Endodermal cell (in vitro differentiated cells): ENCODE measurements at regions not wholly inside any gene's neighbourhood (a gene's known extent, or its start where the extent isn't known, plus 50 kb on each side); places are given as distances from the start of the nearest gene placed in this dataset.

Source experiments
- DNase-seq: peaks from one replicate; pipeline ENCODE4 v3.0.0-alpha.2; 2017
- H3K27ac ChIP-seq: 2 replicates; pipeline ENCODE4 v1.5.1; 2013; ENCODE audit warnings: mild to moderate bottlenecking, low read depth, low read length, moderate library complexity
- H3K27me3 ChIP-seq: 2 replicates; pipeline ENCODE4 v1.6.1; 2013; ENCODE audit warnings: mild to moderate bottlenecking, low read length, moderate library complexity; ENCODE audit not compliant: insufficient read depth, control insufficient read depth, poor library complexity, severe bottlenecking
- H3K36me3 ChIP-seq: 2 replicates; pipeline ENCODE4 v1.7.0; 2013; ENCODE audit warnings: mild to moderate bottlenecking, low read length, moderate library complexity; ENCODE audit not compliant: control insufficient read depth, insufficient read depth
- H3K4me1 ChIP-seq: one replicate; pipeline ENCODE4 v1.7.0; 2013; ENCODE audit warnings: low read length; ENCODE audit not compliant: control insufficient read depth, insufficient read depth
- H3K4me3 ChIP-seq: 2 replicates; pipeline ENCODE4 v1.5.1; 2013; ENCODE audit warnings: mild to moderate bottlenecking, low read length, moderate library complexity
- H3K9ac ChIP-seq: 2 replicates; pipeline ENCODE4 v1.6.1; 2013; ENCODE audit warnings: mild to moderate bottlenecking, low read length, moderate library complexity; ENCODE audit not compliant: poor library complexity, severe bottlenecking; ENCODE audit errors: extremely low read depth
- H3K9me3 ChIP-seq: 2 replicates; pipeline ENCODE4 v1.6.1; 2013; ENCODE audit warnings: mild to moderate bottlenecking, low read length, moderate library complexity; ENCODE audit not compliant: control insufficient read depth
- H3K27ac Mint-ChIP-seq: 2 replicates; pipeline ENCODE4 v1.8.0; 2020; ENCODE audit warnings: mixed read lengths
- H3K27me3 Mint-ChIP-seq: 2 replicates; pipeline ENCODE4 v1.8.0; 2021; ENCODE audit warnings: mild to moderate bottlenecking, mixed read lengths; ENCODE audit not compliant: insufficient read depth
- H3K36me3 Mint-ChIP-seq: 2 replicates; pipeline ENCODE4 v1.8.0; 2020; ENCODE audit warnings: low read depth, mixed read lengths
- H3K4me1 Mint-ChIP-seq: 2 replicates; pipeline ENCODE4 v1.8.0; 2020; ENCODE audit warnings: mixed read lengths
- H3K4me3 Mint-ChIP-seq: 2 replicates; pipeline ENCODE4 v1.8.0; 2020; ENCODE audit warnings: mild to moderate bottlenecking, moderate library complexity, mixed read lengths
- H3K9me3 Mint-ChIP-seq: 2 replicates; pipeline ENCODE4 v1.8.0; 2020; ENCODE audit warnings: mild to moderate bottlenecking, mixed read lengths
- WGBS, 2 experiments: methylation state at CpG; one replicate each; pipeline versions ENCODE4 v1.1.5 to v1.1.7; 2013; ENCODE audit warnings: missing lambda C conversion rate in 2 of 2, mixed read lengths in 1 of 2; ENCODE audit not compliant: insufficient coverage in 1 of 2, insufficient read length in 1 of 2; 5-methylcytosine and 5-hydroxymethylcytosine counted together
- TF ChIP-seq, protein P1 (sequence below): fragments of 200-600 bp; sonication (generic); conservative IDR thresholded peaks from 2 replicates; pipeline ENCODE4 v1.5.0; 2021; ENCODE audit warnings: antibody characterized with exemption, mild to moderate bottlenecking

DNA sequence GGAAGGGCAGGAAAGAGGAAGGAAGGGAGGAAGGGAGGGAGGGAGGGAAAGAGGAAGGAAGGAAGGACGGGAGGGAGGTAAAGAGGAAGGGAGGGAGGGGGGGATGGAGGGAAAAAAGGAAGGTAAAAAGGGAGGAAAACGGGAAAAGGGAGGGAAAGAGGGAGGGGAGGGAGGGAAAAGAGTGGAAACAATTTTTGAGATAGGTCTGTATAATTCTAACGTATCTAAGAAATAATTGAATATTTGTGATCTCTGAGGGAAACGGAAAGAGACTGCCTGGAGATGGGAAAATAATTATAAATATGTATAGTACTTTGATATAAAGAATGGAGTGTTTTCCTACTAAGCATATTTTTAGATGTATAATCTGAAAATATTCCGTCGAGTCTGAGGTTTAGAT, 158.2 kb upstream of the FOXK1 start:
- TF ChIP-seq, protein P1, sequence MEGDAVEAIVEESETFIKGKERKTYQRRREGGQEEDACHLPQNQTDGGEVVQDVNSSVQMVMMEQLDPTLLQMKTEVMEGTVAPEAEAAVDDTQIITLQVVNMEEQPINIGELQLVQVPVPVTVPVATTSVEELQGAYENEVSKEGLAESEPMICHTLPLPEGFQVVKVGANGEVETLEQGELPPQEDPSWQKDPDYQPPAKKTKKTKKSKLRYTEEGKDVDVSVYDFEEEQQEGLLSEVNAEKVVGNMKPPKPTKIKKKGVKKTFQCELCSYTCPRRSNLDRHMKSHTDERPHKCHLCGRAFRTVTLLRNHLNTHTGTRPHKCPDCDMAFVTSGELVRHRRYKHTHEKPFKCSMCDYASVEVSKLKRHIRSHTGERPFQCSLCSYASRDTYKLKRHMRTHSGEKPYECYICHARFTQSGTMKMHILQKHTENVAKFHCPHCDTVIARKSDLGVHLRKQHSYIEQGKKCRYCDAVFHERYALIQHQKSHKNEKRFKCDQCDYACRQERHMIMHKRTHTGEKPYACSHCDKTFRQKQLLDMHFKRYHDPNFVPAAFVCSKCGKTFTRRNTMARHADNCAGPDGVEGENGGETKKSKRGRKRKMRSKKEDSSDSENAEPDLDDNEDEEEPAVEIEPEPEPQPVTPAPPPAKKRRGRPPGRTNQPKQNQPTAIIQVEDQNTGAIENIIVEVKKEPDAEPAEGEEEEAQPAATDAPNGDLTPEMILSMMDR = no peak
- H3K36me3 ChIP-seq = no peaks in the 10 kb centered on the region
- no peak overlapping the region for H3K9ac ChIP-seq
- H3K4me3 ChIP-seq = no peak overlapping the region
- H3K4me3 Mint-ChIP-seq = no peak overlapping the region
- H3K9me3 ChIP-seq = no peaks in the 10 kb centered on the region
- H3K9me3 Mint-ChIP-seq = no peaks in the 10 kb centered on the region
- peaks cover 2% of the 10 kb centered on the region for H3K27me3 Mint-ChIP-seq
- no peaks in the 10 kb centered on the region for H3K4me1 ChIP-seq
- peaks cover 2% of the 10 kb centered on the region for H3K4me1 Mint-ChIP-seq
- H3K27ac ChIP-seq = no peak overlapping the region
- H3K36me3 Mint-ChIP-seq = no peaks in the 10 kb centered on the region
- no peak overlapping the region for H3K27ac Mint-ChIP-seq
- DNase-seq = no peak
- WGBS, 2 experiments = 79 to 82% methylated on average over 5 to 6 of the region's 6 CpGs
- H3K27me3 ChIP-seq = no peaks in the 10 kb centered on the region

DNA sequence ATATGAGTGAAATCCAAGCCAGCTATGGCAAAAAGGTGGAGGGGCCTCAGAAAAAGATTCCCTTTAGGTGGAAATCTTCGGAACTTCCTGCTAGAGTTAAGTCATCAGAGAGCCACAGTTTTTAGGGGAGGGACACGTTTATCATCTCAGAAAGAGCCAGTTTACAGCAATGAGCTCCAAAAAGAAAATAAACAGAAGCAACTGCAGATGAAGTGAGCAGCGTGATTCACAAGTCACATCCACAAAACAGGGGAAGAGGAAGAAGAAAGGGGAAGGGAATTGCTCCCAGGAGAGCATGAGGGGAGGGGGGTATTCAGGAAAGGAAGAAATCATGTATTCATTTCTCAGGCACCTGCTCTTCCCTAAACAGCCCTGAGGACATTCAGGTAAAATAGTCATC, 156.2 kb upstream of the FOXK1 start:
- no peak overlapping the region for H3K9ac ChIP-seq
- no peaks in the 10 kb centered on the region for H3K36me3 ChIP-seq
- no peaks in the 10 kb centered on the region for H3K9me3 Mint-ChIP-seq
- peaks cover 2% of the 10 kb centered on the region for H3K27me3 Mint-ChIP-seq
- no peaks in the 10 kb centered on the region for H3K9me3 ChIP-seq
- no peak for DNase-seq
- TF ChIP-seq, protein P1 = no peak
- H3K27ac Mint-ChIP-seq = no peak overlapping the region
- H3K27me3 ChIP-seq = no peaks in the 10 kb centered on the region
- H3K4me1 ChIP-seq = no peaks in the 10 kb centered on the region
- no peaks in the 10 kb centered on the region for H3K36me3 Mint-ChIP-seq
- no peak overlapping the region for H3K27ac ChIP-seq
- whole genome bisulfite sequencing, 2 experiments = 80 to 88% methylated on average over 1 to 3 of the region's 3 CpGs
- no peak overlapping the region for H3K4me3 Mint-ChIP-seq
- no peak overlapping the region for H3K4me3 ChIP-seq
- no peaks in the 10 kb centered on the region for H3K4me1 Mint-ChIP-seq

DNA sequence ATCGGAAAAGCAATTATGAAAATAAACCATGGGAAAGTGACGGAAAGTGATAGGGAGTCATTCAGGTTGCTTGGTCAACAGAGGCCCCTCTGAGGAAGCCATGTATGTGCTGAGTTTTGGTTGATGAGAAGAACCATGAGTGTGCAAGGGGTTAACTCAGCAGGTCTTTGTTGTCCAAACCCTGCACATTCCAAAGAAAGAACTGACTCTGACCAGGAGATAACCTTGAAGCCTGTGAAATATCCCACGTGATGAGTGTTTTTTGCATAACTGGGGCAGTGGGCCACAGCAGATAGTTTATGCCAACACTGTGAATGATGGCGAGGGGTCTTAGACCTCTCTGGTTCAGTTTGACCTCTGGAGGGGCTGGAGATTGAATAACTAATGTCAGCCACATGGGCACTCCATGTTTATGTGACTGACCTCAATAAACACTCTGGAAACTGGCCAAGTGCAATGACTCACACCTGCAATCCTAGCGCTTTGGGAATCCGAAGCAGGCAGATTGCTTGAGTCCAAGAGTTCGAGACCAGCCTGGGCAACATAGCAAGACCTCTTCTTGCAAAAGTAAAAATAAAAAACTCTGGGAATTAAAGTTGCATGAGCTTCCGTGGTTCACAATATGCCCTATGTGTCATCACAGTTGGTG, 154.0 kb upstream of the FOXK1 start:
- H3K27ac Mint-ChIP-seq = no peak overlapping the region
- H3K27me3 ChIP-seq = no peaks in the 10 kb centered on the region
- no peaks in the 10 kb centered on the region for H3K9me3 Mint-ChIP-seq
- no peak overlapping the region for H3K9ac ChIP-seq
- H3K4me1 ChIP-seq = no peaks in the 10 kb centered on the region
- TF ChIP-seq, protein P1 = no peak
- no peaks in the 10 kb centered on the region for H3K36me3 ChIP-seq
- H3K27me3 Mint-ChIP-seq = peaks cover 2% of the 10 kb centered on the region
- H3K9me3 ChIP-seq = no peaks in the 10 kb centered on the region
- WGBS, 2 experiments = 89 to 90% methylated on average over 7 to 8 of the region's 8 CpGs
- DNase-seq = no peak
- H3K36me3 Mint-ChIP-seq = no peaks in the 10 kb centered on the region
- H3K27ac ChIP-seq = no peak overlapping the region
- H3K4me3 Mint-ChIP-seq = no peak overlapping the region
- H3K4me3 ChIP-seq = no peak overlapping the region
- H3K4me1 Mint-ChIP-seq = peaks cover 5% of the 10 kb centered on the region
